HepG2 (cell line): ENCODE measurements at regions not wholly inside any gene's neighbourhood (a gene's known extent, or its start where the extent isn't known, plus 50 kb on each side); places are given as distances from the start of the nearest gene placed in this dataset.

Source experiments
- CTCF ChIP-seq: sonication (generic); formaldehyde crosslinking; IDR thresholded peaks from 2 replicates; pipeline ENCODE4 v1.5.0; 2020; ENCODE audit warnings: mild to moderate bottlenecking, missing genetic modification reagents, moderate library complexity
- ELF3 ChIP-seq: IDR thresholded peaks from 2 replicates; pipeline ENCODE4 v1.6.1; 2016; ENCODE audit warnings: missing genetic modification reagents, missing compliant biosample characterization
- HIC2 ChIP-seq: sonication (generic); formaldehyde crosslinking; IDR thresholded peaks from 2 replicates; pipeline ENCODE4 v1.9.0; 2022; ENCODE audit warnings: low read depth, missing genetic modification reagents
- JUN ChIP-seq: sonication (generic); formaldehyde crosslinking; IDR thresholded peaks from 2 replicates; pipeline ENCODE4 v1.4.0; 2020; ENCODE audit warnings: mild to moderate bottlenecking, missing genetic modification reagents
- POLR2A ChIP-seq, 2 experiments: IDR thresholded peaks; 2 replicates each; pipeline ENCODE4 v1.6.1; 2011; ENCODE audit warnings: low read depth in 2 of 2, low read length in 2 of 2, mild to moderate bottlenecking in 1 of 2, moderate library complexity in 1 of 2; ENCODE audit not compliant: insufficient read depth in 1 of 2
- POLR2G ChIP-seq: fragments of 200-400 bp; formaldehyde crosslinking; IDR thresholded peaks from 2 replicates; pipeline ENCODE4 v1.6.1; 2018; ENCODE audit warnings: mild to moderate bottlenecking, low read depth, low read length, moderate library complexity
- PTBP1 ChIP-seq: fragments of 200-400 bp; formaldehyde crosslinking; IDR thresholded peaks from 2 replicates; pipeline ENCODE4 v1.6.1; 2018; ENCODE audit warnings: low read length, low read depth; ENCODE audit not compliant: poor library complexity, severe bottlenecking
- RNF2 ChIP-seq: fragments of 450-650 bp; conservative IDR thresholded peaks from 2 replicates; pipeline ENCODE4 v1.6.1; 2016; ENCODE audit warnings: low read depth
- SIN3A ChIP-seq: IDR thresholded peaks from 2 replicates; pipeline ENCODE4 v1.6.1; 2011; ENCODE audit warnings: low read depth, mild to moderate bottlenecking, control low read depth, low read length, borderline replicate concordance
- SMC3 ChIP-seq: IDR thresholded peaks from 2 replicates; pipeline ENCODE4 v1.6.1; 2011; ENCODE audit warnings: low read length, improper control_type of control experiment
- ZNF224 ChIP-seq: sonication (generic); formaldehyde crosslinking; IDR thresholded peaks from 2 replicates; pipeline ENCODE4 v1.5.0; 2020; ENCODE audit warnings: mild to moderate bottlenecking, missing genetic modification reagents
- ZNF24 ChIP-seq: fragments of 450-650 bp; IDR thresholded peaks from 2 replicates; pipeline ENCODE4 v1.6.1; 2017; ENCODE audit warnings: antibody characterized with exemption, mild to moderate bottlenecking
- TF ChIP-seq, protein P1 (sequence below): sonication (generic); formaldehyde crosslinking; IDR thresholded peaks from 2 replicates; pipeline ENCODE4 v1.9.0; 2021; ENCODE audit warnings: missing genetic modification reagents, borderline replicate concordance

DNA sequence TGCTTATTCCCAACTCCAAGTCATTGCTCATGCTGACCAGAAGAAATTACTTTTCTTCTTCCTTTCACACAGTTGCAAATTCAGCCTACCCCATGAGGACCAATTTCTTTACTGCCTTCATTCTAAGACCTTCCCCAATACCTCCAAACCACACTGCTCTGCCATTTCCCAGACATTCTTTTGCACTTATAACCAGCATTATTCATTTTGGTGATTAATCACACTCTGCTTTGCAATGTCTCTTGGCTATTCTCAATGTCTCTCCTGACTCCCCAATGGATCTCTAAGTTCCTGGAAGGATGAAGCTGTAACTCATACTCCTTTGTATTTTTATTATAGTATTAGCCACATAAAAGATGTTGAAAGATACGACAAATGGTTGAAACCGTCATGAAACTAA, 105.7 kb upstream of the RANBP3L start:
- TF ChIP-seq POLR2A (IDR thresholded peaks at IDR 0.05; ENCODE audit: insufficient read depth in 1 of 2, low read depth in 2 of 2, low read length in 2 of 2) (no peak), SMC3 (no peak), CTCF (CRISPR knock-in tag) (no peak), RNF2 (no peak), SIN3A (no peak), POLR2G (no peak), JUN (CRISPR knock-in tag) (no peak), ZNF24 (no peak), HIC2 (CRISPR knock-in tag) (no peak), PTBP1 (no peak), ZNF224 (CRISPR knock-in tag) (no peak), ELF3 (CRISPR knock-in tag) (no peak)
- TF ChIP-seq, protein P1, sequence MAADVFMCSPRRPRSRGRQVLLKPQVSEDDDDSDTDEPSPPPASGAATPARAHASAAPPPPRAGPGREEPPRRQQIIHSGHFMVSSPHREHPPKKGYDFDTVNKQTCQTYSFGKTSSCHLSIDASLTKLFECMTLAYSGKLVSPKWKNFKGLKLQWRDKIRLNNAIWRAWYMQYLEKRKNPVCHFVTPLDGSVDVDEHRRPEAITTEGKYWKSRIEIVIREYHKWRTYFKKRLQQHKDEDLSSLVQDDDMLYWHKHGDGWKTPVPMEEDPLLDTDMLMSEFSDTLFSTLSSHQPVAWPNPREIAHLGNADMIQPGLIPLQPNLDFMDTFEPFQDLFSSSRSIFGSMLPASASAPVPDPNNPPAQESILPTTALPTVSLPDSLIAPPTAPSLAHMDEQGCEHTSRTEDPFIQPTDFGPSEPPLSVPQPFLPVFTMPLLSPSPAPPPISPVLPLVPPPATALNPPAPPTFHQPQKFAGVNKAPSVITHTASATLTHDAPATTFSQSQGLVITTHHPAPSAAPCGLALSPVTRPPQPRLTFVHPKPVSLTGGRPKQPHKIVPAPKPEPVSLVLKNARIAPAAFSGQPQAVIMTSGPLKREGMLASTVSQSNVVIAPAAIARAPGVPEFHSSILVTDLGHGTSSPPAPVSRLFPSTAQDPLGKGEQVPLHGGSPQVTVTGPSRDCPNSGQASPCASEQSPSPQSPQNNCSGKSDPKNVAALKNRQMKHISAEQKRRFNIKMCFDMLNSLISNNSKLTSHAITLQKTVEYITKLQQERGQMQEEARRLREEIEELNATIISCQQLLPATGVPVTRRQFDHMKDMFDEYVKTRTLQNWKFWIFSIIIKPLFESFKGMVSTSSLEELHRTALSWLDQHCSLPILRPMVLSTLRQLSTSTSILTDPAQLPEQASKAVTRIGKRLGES (CRISPR knock-in tag): no peak
